PFSK-1 (cell line): ENCODE measurements at regions not wholly inside any gene's neighbourhood (a gene's known extent, or its start where the extent isn't known, plus 50 kb on each side); places are given as distances from the start of the nearest gene placed in this dataset.

Experiments used
- FOXP2 ChIP-seq: optimal IDR thresholded peaks from 2 replicates; pipeline ENCODE3; 2011; ENCODE audit warnings: borderline replicate concordance, control low read depth, inconsistent platforms; ENCODE audit not compliant: insufficient read depth; ENCODE audit errors: extremely low read length, extremely low read depth
- POLR2AphosphoS5 ChIP-seq: IDR thresholded peaks from 2 replicates; pipeline ENCODE4 v1.6.1; 2012; ENCODE audit warnings: low read depth, mild to moderate bottlenecking, control low read depth, low read length, moderate library complexity
- SIN3A ChIP-seq: IDR thresholded peaks from 2 replicates; pipeline ENCODE4 v1.6.1; 2012; ENCODE audit warnings: mild to moderate bottlenecking, low read length, moderate library complexity, borderline replicate concordance; ENCODE audit not compliant: insufficient read depth
- TAF1 ChIP-seq: IDR thresholded peaks from 2 replicates; pipeline ENCODE4 v1.6.1; 2012; ENCODE audit warnings: low read length, control low read depth, borderline replicate concordance; ENCODE audit not compliant: insufficient read depth
- TF ChIP-seq, protein P1 (sequence below), 2 experiments: IDR thresholded peaks; 2 replicates each; pipeline versions ENCODE4 v1.6.1 to v1.8.0; 2011 to 2012; ENCODE audit warnings: low read depth in 2 of 2, low read length in 2 of 2, control low read depth in 1 of 2, inconsistent platforms in 1 of 2, mild to moderate bottlenecking in 1 of 2, moderate library complexity in 1 of 2; ENCODE audit not compliant: insufficient read depth in 1 of 2

DNA sequence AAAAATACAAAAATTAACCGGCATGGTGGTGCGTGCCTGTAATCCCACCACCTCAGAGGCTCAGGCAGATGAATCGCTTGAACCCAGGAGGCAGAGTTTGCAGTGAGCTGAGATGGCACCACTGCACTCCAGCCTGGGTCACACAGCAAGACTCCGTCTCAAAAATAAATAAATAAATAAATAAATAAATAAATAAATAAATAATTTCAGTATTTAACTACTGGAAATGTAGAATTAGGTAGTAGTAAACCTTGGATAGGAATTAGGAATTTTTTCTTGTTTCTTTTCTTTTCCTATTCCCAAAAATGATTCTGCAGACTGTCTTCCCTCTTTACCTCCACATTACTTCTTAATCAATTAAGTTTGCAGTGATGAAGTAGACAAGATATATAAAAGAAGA lies 103.2 kb downstream of the PLK2 start:
- TF ChIP-seq FOXP2, result no peak
- TF ChIP-seq, protein P1, sequence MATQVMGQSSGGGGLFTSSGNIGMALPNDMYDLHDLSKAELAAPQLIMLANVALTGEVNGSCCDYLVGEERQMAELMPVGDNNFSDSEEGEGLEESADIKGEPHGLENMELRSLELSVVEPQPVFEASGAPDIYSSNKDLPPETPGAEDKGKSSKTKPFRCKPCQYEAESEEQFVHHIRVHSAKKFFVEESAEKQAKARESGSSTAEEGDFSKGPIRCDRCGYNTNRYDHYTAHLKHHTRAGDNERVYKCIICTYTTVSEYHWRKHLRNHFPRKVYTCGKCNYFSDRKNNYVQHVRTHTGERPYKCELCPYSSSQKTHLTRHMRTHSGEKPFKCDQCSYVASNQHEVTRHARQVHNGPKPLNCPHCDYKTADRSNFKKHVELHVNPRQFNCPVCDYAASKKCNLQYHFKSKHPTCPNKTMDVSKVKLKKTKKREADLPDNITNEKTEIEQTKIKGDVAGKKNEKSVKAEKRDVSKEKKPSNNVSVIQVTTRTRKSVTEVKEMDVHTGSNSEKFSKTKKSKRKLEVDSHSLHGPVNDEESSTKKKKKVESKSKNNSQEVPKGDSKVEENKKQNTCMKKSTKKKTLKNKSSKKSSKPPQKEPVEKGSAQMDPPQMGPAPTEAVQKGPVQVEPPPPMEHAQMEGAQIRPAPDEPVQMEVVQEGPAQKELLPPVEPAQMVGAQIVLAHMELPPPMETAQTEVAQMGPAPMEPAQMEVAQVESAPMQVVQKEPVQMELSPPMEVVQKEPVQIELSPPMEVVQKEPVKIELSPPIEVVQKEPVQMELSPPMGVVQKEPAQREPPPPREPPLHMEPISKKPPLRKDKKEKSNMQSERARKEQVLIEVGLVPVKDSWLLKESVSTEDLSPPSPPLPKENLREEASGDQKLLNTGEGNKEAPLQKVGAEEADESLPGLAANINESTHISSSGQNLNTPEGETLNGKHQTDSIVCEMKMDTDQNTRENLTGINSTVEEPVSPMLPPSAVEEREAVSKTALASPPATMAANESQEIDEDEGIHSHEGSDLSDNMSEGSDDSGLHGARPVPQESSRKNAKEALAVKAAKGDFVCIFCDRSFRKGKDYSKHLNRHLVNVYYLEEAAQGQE (IDR thresholded peaks at IDR 0.05; ENCODE audit: insufficient read depth in 1 of 2, low read depth in 2 of 2, low read length in 2 of 2), result no peak
- no peak for TF ChIP-seq POLR2AphosphoS5
- TF ChIP-seq TAF1, result no peak
- TF ChIP-seq SIN3A, result no peak

DNA sequence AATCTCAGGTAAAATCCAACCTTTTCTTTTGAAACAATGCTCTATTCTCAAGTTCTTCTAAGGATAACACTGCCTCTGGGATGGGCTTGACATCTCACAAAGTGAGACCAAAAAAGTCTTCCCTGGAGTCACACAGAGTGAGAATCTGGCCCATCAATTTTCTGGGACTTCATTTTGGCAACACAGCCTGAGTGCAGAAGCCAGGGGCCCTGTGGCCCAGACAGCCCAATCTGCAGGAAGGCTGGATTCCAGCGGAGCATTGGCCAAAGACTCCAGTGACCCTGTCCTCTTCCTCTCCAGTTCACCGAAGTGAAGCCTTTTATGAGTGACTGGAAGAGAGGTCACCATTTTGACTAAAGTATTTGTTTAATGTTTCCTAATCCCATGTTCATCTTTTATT lies 105.1 kb downstream of the PLK2 start:
- no peak for TF ChIP-seq FOXP2
- TF ChIP-seq POLR2AphosphoS5, result no peak
- TF ChIP-seq SIN3A, result no peak
- TF ChIP-seq, protein P1 (IDR thresholded peaks at IDR 0.05; ENCODE audit: insufficient read depth in 1 of 2, low read depth in 2 of 2, low read length in 2 of 2), result no peak

DNA sequence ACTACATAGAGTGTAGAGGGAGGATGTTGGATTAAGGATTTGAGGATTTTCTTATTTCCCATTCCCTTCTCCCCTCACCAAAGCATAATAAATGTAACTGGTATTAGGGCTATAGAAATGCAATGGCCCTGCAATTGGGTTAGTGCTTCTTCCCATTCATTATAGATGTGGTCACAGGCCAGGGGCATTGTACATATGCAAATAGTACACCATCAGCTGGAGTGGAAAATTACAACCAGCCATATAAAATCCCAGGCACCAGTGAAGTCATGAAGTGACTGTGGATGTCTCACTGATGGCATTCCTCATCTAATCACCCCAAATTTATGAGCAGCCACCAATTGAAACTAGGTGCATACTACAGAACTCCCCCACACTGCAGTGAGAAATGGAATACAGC lies 105.9 kb downstream of the PLK2 start:
- TF ChIP-seq TAF1, result no peak
- TF ChIP-seq SIN3A, result no peak

DNA sequence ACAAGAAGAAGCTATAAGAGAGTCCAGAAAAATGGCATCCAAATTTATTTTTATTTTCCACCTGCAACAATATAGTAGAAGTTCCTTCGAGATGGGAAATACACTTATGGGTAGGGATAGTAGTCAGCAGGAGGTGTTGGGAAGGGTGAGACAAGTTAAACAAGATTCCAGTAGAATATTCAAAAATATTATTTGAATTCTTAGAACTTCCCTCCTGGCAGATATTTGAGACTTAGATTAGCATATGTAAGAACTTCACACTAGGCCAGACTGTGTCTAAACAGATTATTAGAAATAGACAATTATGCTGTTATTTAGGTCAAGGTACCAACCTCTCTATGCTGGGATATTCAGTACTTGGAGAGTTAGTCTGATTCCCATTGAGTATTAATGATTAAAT lies 108.7 kb downstream of the PLK2 start:
- TF ChIP-seq POLR2AphosphoS5 (no peak), FOXP2 (no peak), TAF1 (no peak), SIN3A (no peak)
- TF ChIP-seq, protein P1 (IDR thresholded peaks at IDR 0.05; ENCODE audit: insufficient read depth in 1 of 2, low read depth in 2 of 2, low read length in 2 of 2), result no peak

DNA sequence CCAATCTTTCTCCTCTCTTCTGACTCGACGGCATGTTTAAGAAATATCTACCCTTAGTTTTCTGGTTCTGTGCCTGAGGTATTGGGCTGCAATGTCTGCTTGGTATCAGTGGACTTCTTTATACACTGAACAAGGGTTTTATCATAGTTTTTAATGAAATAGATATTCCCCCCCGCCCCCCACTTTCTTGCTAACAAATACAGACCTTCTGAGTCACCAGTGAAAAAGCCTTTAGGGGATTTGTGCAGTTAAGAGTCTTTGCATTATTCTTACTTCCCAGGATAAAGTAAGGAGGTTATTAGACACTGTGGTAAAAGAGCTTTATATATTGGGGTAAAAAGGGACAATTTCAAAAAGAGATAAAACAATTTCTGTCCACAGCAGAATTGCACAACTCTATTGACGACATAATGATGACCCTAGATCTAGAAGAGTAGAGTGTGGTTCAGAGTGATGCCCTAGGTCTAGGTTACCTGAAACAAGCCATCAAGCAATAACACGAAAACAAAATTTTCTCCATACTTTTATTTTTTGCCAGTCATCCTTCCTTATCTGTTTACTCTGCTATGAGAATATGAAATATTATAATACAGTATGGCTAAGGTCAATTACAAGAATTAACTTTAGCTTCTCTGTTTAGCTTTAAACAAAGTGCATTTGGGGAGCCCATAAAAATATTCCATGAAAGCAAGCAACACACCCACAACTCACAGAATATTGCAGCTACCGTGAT lies 110.7 kb downstream of the PLK2 start:
- no peak for TF ChIP-seq TAF1
- no peak for TF ChIP-seq FOXP2
- no peak for TF ChIP-seq SIN3A
- TF ChIP-seq POLR2AphosphoS5, result no peak
- TF ChIP-seq, protein P1 (IDR thresholded peaks at IDR 0.05; ENCODE audit: insufficient read depth in 1 of 2, low read depth in 2 of 2, low read length in 2 of 2), result no peak
